SK-N-SH treated with all-trans-retinoic acid at 6 μM for 48 hours (cell line): ENCODE measurements at regions not wholly inside any gene's neighbourhood (a gene's known extent, or its start where the extent isn't known, plus 50 kb on each side); places are given as distances from the start of the nearest gene placed in this dataset.

Experiments used
- ATAC-seq: fragments of 200-7000 bp; cut with Tn5 transposase; 3 replicates; pipeline ENCODE4 v1.9.1; 2020; ENCODE audit warnings: mild to moderate bottlenecking, moderate library complexity
- ARNTL ChIP-seq: fragments of 450-650 bp; formaldehyde crosslinking; IDR thresholded peaks from 2 replicates; pipeline ENCODE4 v1.5.0; 2020; ENCODE audit warnings: low read depth, mild to moderate bottlenecking, moderate library complexity, borderline replicate concordance
- BACH2 ChIP-seq: fragments of 250-450 bp; sonication (Bioruptor Pico); IDR thresholded peaks from 2 replicates; pipeline ENCODE4 v1.9.0; 2021; ENCODE audit warnings: mild to moderate bottlenecking, borderline replicate concordance
- CSDC2 ChIP-seq: fragments of 250-450 bp; sonication (Bioruptor Pico); IDR thresholded peaks from 2 replicates; pipeline ENCODE4 v1.5.0; 2020; ENCODE audit warnings: mild to moderate bottlenecking, moderate library complexity
- CSRNP3 ChIP-seq: fragments of 250-450 bp; sonication (Bioruptor Pico); IDR thresholded peaks from 2 replicates; pipeline ENCODE4 v1.5.1; 2021; ENCODE audit warnings: mild to moderate bottlenecking, moderate library complexity
- ESRRG ChIP-seq: fragments of 250-450 bp; sonication (Bioruptor Pico); IDR thresholded peaks from 2 replicates; pipeline ENCODE4 v1.6.1; 2021; ENCODE audit warnings: mild to moderate bottlenecking
- GLIS3 ChIP-seq: fragments of 250-450 bp; sonication (Bioruptor Pico); IDR thresholded peaks from 2 replicates; pipeline ENCODE4 v1.5.0; 2020; ENCODE audit warnings: mild to moderate bottlenecking, moderate library complexity
- ISL1 ChIP-seq: fragments of 250-450 bp; sonication (Bioruptor Pico); IDR thresholded peaks from 2 replicates; pipeline ENCODE4 v2.1.2; 2022; ENCODE audit warnings: mild to moderate bottlenecking, moderate library complexity
- OSR1 ChIP-seq: fragments of 250-450 bp; sonication (Bioruptor Pico); IDR thresholded peaks from 2 replicates; pipeline ENCODE4 v1.8.0; 2022; ENCODE audit warnings: moderate library complexity, mild to moderate bottlenecking, inconsistent platforms
- PATZ1 ChIP-seq: fragments of 250-450 bp; sonication (Bioruptor Pico); IDR thresholded peaks from 2 replicates; pipeline ENCODE4 v1.8.0; 2020; ENCODE audit warnings: mild to moderate bottlenecking, moderate library complexity, borderline replicate concordance
- POU6F1 ChIP-seq: fragments of 250-450 bp; sonication (Bioruptor Pico); IDR thresholded peaks from 2 replicates; pipeline ENCODE4 v1.8.0; 2021; ENCODE audit warnings: low read depth, mild to moderate bottlenecking, moderate library complexity, borderline replicate concordance
- PPARA ChIP-seq: fragments of 250-450 bp; sonication (Bioruptor Pico); IDR thresholded peaks from 2 replicates; pipeline ENCODE4 v1.5.0; 2020; ENCODE audit warnings: mild to moderate bottlenecking, borderline replicate concordance
- RARB ChIP-seq: fragments of 250-450 bp; sonication (Bioruptor Pico); IDR thresholded peaks from 2 replicates; pipeline ENCODE4 v1.8.0; 2021; ENCODE audit warnings: mild to moderate bottlenecking, moderate library complexity
- SNAI2 ChIP-seq: fragments of 250-450 bp; sonication (Bioruptor Pico); IDR thresholded peaks from 2 replicates; pipeline ENCODE4 v1.5.0; 2020; ENCODE audit warnings: mild to moderate bottlenecking, moderate library complexity
- TCF4 ChIP-seq: fragments of 250-450 bp; sonication (Bioruptor Pico); IDR thresholded peaks from 2 replicates; pipeline ENCODE4 v1.8.0; 2021; ENCODE audit warnings: mild to moderate bottlenecking, moderate library complexity, borderline replicate concordance
- TOX ChIP-seq: fragments of 250-450 bp; sonication (Bioruptor Pico); IDR thresholded peaks from 2 replicates; pipeline ENCODE4 v1.8.0; 2021; ENCODE audit warnings: mild to moderate bottlenecking, moderate library complexity, borderline replicate concordance
- TSHZ2 ChIP-seq: fragments of 250-450 bp; sonication (Bioruptor Pico); IDR thresholded peaks from 2 replicates; pipeline ENCODE4 v1.5.0; 2020; ENCODE audit warnings: mild to moderate bottlenecking, moderate library complexity
- ZC3H10 ChIP-seq: fragments of 250-450 bp; sonication (Bioruptor Pico); IDR thresholded peaks from 2 replicates; pipeline ENCODE4 v1.5.1; 2021; ENCODE audit warnings: mild to moderate bottlenecking, moderate library complexity
- ZFP3 ChIP-seq: fragments of 250-450 bp; sonication (Bioruptor Pico); IDR thresholded peaks from 2 replicates; pipeline ENCODE4 v1.5.0; 2020; ENCODE audit warnings: mild to moderate bottlenecking, moderate library complexity
- ZFP30 ChIP-seq: fragments of 450-650 bp; formaldehyde crosslinking; IDR thresholded peaks from 2 replicates; pipeline ENCODE4 v1.5.0; 2022; ENCODE audit warnings: mild to moderate bottlenecking, moderate library complexity
- ZNF565 ChIP-seq: fragments of 450-650 bp; formaldehyde crosslinking; conservative IDR thresholded peaks from 2 replicates; pipeline ENCODE4 v1.5.0; 2020; ENCODE audit warnings: low read depth, mild to moderate bottlenecking, moderate library complexity
- ZNF70 ChIP-seq: fragments of 450-650 bp; formaldehyde crosslinking; IDR thresholded peaks from 2 replicates; pipeline ENCODE4 v1.5.0; 2020; ENCODE audit warnings: mild to moderate bottlenecking, moderate library complexity
- ZNF8 ChIP-seq: fragments of 450-650 bp; formaldehyde crosslinking; IDR thresholded peaks from 2 replicates; pipeline ENCODE4 v1.5.0; 2020; ENCODE audit warnings: mild to moderate bottlenecking, moderate library complexity

GRCh38 chr12:91515944-91516694 is 333.5 kb upstream of the DCN start:
- TF ChIP-seq TCF4 (CRISPR knock-in tag) = no peak
- TF ChIP-seq RARB = no peak
- no peak for TF ChIP-seq CSDC2 (CRISPR knock-in tag)
- no peak for TF ChIP-seq ZFP30 (CRISPR knock-in tag)
- TF ChIP-seq SNAI2 (CRISPR knock-in tag) = no peak
- TF ChIP-seq ISL1 (CRISPR knock-in tag) = no peak
- TF ChIP-seq PPARA (CRISPR knock-in tag) = no peak
- no peak for TF ChIP-seq ZC3H10
- no peak for TF ChIP-seq ESRRG (CRISPR knock-in tag)
- no peak for TF ChIP-seq CSRNP3 (CRISPR knock-in tag)
- no peak for TF ChIP-seq BACH2 (CRISPR knock-in tag)

GRCh38 chr12:91513313-91513712 is 330.7 kb upstream of the DCN start:
- ATAC-seq = no peak
- TF ChIP-seq GLIS3 (CRISPR knock-in tag) = no peak
- TF ChIP-seq PPARA (CRISPR knock-in tag) = no peak
- no peak for TF ChIP-seq TSHZ2
- no peak for TF ChIP-seq ZNF8 (CRISPR knock-in tag)
- TF ChIP-seq SNAI2 (CRISPR knock-in tag) = no peak
- no peak for TF ChIP-seq POU6F1 (CRISPR knock-in tag)
- no peak for TF ChIP-seq ZFP3 (CRISPR knock-in tag)
- no peak for TF ChIP-seq ZNF565

More at GRCh38 chr12:91515944-91516694, 333.5 kb upstream of the DCN start:
- ATAC-seq = no peak

- no peak for ATAC-seq
- no peak for TF ChIP-seq OSR1 (CRISPR knock-in tag)
- no peak for TF ChIP-seq BACH2 (CRISPR knock-in tag)
- no peak for TF ChIP-seq ARNTL (CRISPR knock-in tag)
- TF ChIP-seq CSDC2 (CRISPR knock-in tag) = no peak
- no peak for TF ChIP-seq RARB
- TF ChIP-seq PPARA (CRISPR knock-in tag) = no peak
- TF ChIP-seq PATZ1 (CRISPR knock-in tag) = no peak
- no peak for TF ChIP-seq GLIS3 (CRISPR knock-in tag)
- no peak for TF ChIP-seq ZNF70 (CRISPR knock-in tag)
- no peak for TF ChIP-seq ZFP3 (CRISPR knock-in tag)
- TF ChIP-seq TOX (CRISPR knock-in tag) = no peak
- TF ChIP-seq TCF4 (CRISPR knock-in tag) = no peak
- TF ChIP-seq POU6F1 (CRISPR knock-in tag) = no peak
- TF ChIP-seq ZFP30 (CRISPR knock-in tag) = no peak
- TF ChIP-seq ZNF565 = no peak
- TF ChIP-seq TSHZ2 = no peak
- no peak for TF ChIP-seq ISL1 (CRISPR knock-in tag)
Observed at GRCh38 chr12:91511795-91512420, 329.3 kb upstream of the DCN start.
